GM12891 (cell line): ENCODE measurements at regions not wholly inside any gene's neighbourhood (a gene's known extent, or its start where the extent isn't known, plus 50 kb on each side); places are given as distances from the start of the nearest gene placed in this dataset.

Experiments used
- POLR2A ChIP-seq: IDR thresholded peaks from 2 replicates; pipeline ENCODE4 v1.6.1; 2011; ENCODE audit warnings: low read depth, low read length, control low read depth
- POLR2AphosphoS5 ChIP-seq: IDR thresholded peaks from 2 replicates; pipeline ENCODE4 v1.6.1; 2011; ENCODE audit warnings: low read depth, low read length, control low read depth

- no peak for TF ChIP-seq POLR2A
- no peak for TF ChIP-seq POLR2AphosphoS5
Measured at GRCh38 chr2:118219611-118220010, 131.3 kb downstream of the INSIG2 start.
